NCI-H146 (cell line): ENCODE measurements at regions not wholly inside any gene's neighbourhood (a gene's known extent, or its start where the extent isn't known, plus 50 kb on each side); places are given as distances from the start of the nearest gene placed in this dataset.
A peak's percentile ranks its signal among the peaks of the same experiment; 100 is the strongest.

ENCODE experiments used
- DNase-seq: peaks from one replicate; lab custom pipeline; 2025; lab: John Stamatoyannopoulos, UW

- DNase-seq = no peak
Observed at GRCh38 chr2:23239374-23239773, 145.6 kb upstream of the KLHL29 start.

- no peak for DNase-seq
Observed at GRCh38 chr2:23241121-23241520, 143.9 kb upstream of the KLHL29 start.

- no peak for DNase-seq
Observed at GRCh38 chr2:23241611-23242245, 143.3 kb upstream of the KLHL29 start.

GRCh38 chr2:23243073-23243659 is 141.8 kb upstream of the KLHL29 start:
- DNase-seq = no peak

- no peak for DNase-seq
Observed at GRCh38 chr2:23244617-23245016, 140.4 kb upstream of the KLHL29 start.

GRCh38 chr2:23246992-23247683 is 137.8 kb upstream of the KLHL29 start:
- peak; percentile 7 for DNase-seq

GRCh38 chr2:23248667-23249066 is 136.3 kb upstream of the KLHL29 start:
- DNase-seq = no peak

GRCh38 chr2:23249348-23249747 is 135.6 kb upstream of the KLHL29 start:
- no peak for DNase-seq

- no peak for DNase-seq
Observed at GRCh38 chr2:23250371-23250770, 134.6 kb upstream of the KLHL29 start.

- DNase-seq = no peak
Observed at GRCh38 chr2:23256643-23257042, 128.3 kb upstream of the KLHL29 start.

- no peak for DNase-seq
Observed at GRCh38 chr2:23260621-23261020, 124.4 kb upstream of the KLHL29 start.

- DNase-seq = no peak
Observed at GRCh38 chr2:23268467-23269263, 116.3 kb upstream of the KLHL29 start.

GRCh38 chr2:23269747-23270146 is 115.2 kb upstream of the KLHL29 start:
- no peak for DNase-seq

GRCh38 chr2:23270810-23271209 is 114.2 kb upstream of the KLHL29 start:
- no peak for DNase-seq

- no peak for DNase-seq
Observed at GRCh38 chr2:23271230-23271629, 113.7 kb upstream of the KLHL29 start.

GRCh38 chr2:23273786-23274185 is 111.2 kb upstream of the KLHL29 start:
- DNase-seq = no peak

GRCh38 chr2:23280401-23280800 is 104.6 kb upstream of the KLHL29 start:
- DNase-seq = peak; percentile 31

- no peak for DNase-seq
Observed at GRCh38 chr2:23283653-23284052, 101.3 kb upstream of the KLHL29 start.

- DNase-seq = no peak
Observed at GRCh38 chr2:23285091-23285800, 99.7 kb upstream of the KLHL29 start.

- no peak for DNase-seq
Observed at GRCh38 chr2:23286031-23286757, 98.8 kb upstream of the KLHL29 start.
